ENCODE measurements at regions not wholly inside any gene's neighbourhood (a gene's known extent, or its start where the extent isn't known, plus 50 kb on each side); places are given as distances from the start of the nearest gene placed in this dataset.

- no peaks in the 10 kb centered on the region for H3K4me1 ChIP-seq
- H3K4me3 ChIP-seq, result no peak overlapping the region
- intact Hi-C loops (cut with DNase I), result no loop called here
- H3K27ac ChIP-seq, result no peak overlapping the region
- no peak for DNase-seq
- no peaks in the 10 kb centered on the region for H3K27me3 ChIP-seq
- H3K36me3 ChIP-seq, result no peaks in the 10 kb centered on the region
- no peaks in the 10 kb centered on the region for H3K9me3 ChIP-seq
- TF ChIP-seq POLR2A (IDR thresholded peaks at IDR 0.05), result no peak
- TF ChIP-seq, protein P1, sequence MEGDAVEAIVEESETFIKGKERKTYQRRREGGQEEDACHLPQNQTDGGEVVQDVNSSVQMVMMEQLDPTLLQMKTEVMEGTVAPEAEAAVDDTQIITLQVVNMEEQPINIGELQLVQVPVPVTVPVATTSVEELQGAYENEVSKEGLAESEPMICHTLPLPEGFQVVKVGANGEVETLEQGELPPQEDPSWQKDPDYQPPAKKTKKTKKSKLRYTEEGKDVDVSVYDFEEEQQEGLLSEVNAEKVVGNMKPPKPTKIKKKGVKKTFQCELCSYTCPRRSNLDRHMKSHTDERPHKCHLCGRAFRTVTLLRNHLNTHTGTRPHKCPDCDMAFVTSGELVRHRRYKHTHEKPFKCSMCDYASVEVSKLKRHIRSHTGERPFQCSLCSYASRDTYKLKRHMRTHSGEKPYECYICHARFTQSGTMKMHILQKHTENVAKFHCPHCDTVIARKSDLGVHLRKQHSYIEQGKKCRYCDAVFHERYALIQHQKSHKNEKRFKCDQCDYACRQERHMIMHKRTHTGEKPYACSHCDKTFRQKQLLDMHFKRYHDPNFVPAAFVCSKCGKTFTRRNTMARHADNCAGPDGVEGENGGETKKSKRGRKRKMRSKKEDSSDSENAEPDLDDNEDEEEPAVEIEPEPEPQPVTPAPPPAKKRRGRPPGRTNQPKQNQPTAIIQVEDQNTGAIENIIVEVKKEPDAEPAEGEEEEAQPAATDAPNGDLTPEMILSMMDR (IDR thresholded peaks at IDR 0.05), result no peak
- 80 to 83% methylated on average over 9 to 10 of the region's 10 CpGs for WGBS, 2 donors
These were observed 72.8 kb upstream of the ATP5PO start for GRCh38 chr21:33988237-33989017.

GRCh38 chr21:33987461-33987860 lies 71.9 kb upstream of the ATP5PO start:
- H3K9me3 ChIP-seq, result no peaks in the 10 kb centered on the region
- H3K4me3 ChIP-seq, result no peak overlapping the region
- DNase-seq, result no peak
- intact Hi-C loops (cut with DNase I), result no loop called here
- WGBS, 2 donors, result 62 to 90% methylated on average over 2 to 3 of the region's 5 CpGs
- TF ChIP-seq, protein P1 (IDR thresholded peaks at IDR 0.05), result no peak
- no peak for TF ChIP-seq POLR2A (IDR thresholded peaks at IDR 0.05)
- no peak overlapping the region for H3K27ac ChIP-seq
- no peaks in the 10 kb centered on the region for H3K36me3 ChIP-seq
- H3K27me3 ChIP-seq, result no peaks in the 10 kb centered on the region
- H3K4me1 ChIP-seq, result no peaks in the 10 kb centered on the region

DNA sequence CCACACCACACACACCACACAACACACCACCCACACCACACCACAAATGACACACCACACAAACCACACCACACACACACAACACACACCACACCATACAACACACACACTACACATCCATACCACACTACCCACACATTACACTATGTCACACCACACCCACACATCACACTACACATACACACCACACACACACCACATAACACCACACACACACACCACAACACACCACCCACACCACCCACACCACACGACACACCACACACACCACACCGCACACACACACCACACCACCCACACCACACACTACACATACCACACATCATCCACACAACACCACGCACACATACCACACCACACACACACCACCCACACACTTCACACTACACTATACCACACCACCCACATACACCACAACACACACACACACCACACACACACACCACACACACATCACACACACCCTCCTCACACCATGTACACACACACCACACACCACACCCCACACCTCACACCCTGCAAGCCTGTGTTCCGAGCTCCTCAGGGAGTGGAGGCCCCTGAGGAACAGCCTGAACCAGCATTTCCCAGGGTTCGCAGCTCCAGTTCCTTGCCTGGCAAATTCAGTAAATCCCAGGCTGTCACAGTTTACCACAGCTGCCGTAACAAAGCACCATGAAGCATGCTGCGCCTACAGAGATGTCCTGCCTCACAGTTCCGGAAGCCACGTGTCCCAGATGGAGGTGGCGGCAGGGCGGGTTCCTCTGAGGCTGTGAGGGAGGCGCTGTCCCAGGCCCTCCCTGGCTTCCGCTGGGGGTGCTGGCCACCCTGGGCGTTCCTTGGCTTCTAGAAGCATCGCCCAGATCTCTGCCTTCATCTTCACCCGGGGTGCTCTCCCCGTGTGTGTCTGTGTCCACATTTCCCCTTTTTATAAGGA lies 69.8 kb upstream of the ATP5PO start:
- intact Hi-C loops (cut with DNase I), result no loop called here
- no peaks in the 10 kb centered on the region for H3K4me1 ChIP-seq
- 81 to 89% methylated on average over 6 to 17 of the region's 17 CpGs for WGBS, 2 donors
- no peaks in the 10 kb centered on the region for H3K9me3 ChIP-seq
- no peaks in the 10 kb centered on the region for H3K27me3 ChIP-seq
- TF ChIP-seq, protein P1 (IDR thresholded peaks at IDR 0.05), result no peak
- no peak overlapping the region for H3K4me3 ChIP-seq
- no peak overlapping the region for H3K27ac ChIP-seq
- no peak for DNase-seq
- H3K36me3 ChIP-seq, result no peaks in the 10 kb centered on the region

GRCh38 chr21:33984021-33984481 lies 68.4 kb upstream of the ATP5PO start:
- Histone ChIP-seq H3K4me1 (no peaks in the 10 kb centered on the region), H3K27me3 (no peaks in the 10 kb centered on the region), H3K9me3 (no peaks in the 10 kb centered on the region), H3K4me3 (no peak overlapping the region), H3K27ac (no peak overlapping the region), H3K36me3 (no peaks in the 10 kb centered on the region)
- 75 to 95% methylated on average over 4 to 8 of the region's 13 CpGs for whole genome bisulfite sequencing, 2 donors
- intact Hi-C loops (cut with DNase I), result no loop called here
- no peak for DNase-seq
- TF ChIP-seq, protein P1 (IDR thresholded peaks at IDR 0.05), result no peak
- no peak for TF ChIP-seq POLR2A (IDR thresholded peaks at IDR 0.05)

Measured in esophagus squamous epithelium (tissue), 5 donors.